Endodermal cell (in vitro differentiated cells): ENCODE measurements at regions not wholly inside any gene's neighbourhood (a gene's known extent, or its start where the extent isn't known, plus 50 kb on each side); places are given as distances from the start of the nearest gene placed in this dataset.

Source experiments
- DNase-seq: peaks from one replicate; pipeline ENCODE4 v3.0.0-alpha.2; 2017
- H3K27ac ChIP-seq: 2 replicates; pipeline ENCODE4 v1.5.1; 2013; ENCODE audit warnings: mild to moderate bottlenecking, low read depth, low read length, moderate library complexity
- H3K27me3 ChIP-seq: 2 replicates; pipeline ENCODE4 v1.6.1; 2013; ENCODE audit warnings: mild to moderate bottlenecking, low read length, moderate library complexity; ENCODE audit not compliant: insufficient read depth, control insufficient read depth, poor library complexity, severe bottlenecking
- H3K36me3 ChIP-seq: 2 replicates; pipeline ENCODE4 v1.7.0; 2013; ENCODE audit warnings: mild to moderate bottlenecking, low read length, moderate library complexity; ENCODE audit not compliant: control insufficient read depth, insufficient read depth
- H3K4me1 ChIP-seq: one replicate; pipeline ENCODE4 v1.7.0; 2013; ENCODE audit warnings: low read length; ENCODE audit not compliant: control insufficient read depth, insufficient read depth
- H3K4me3 ChIP-seq: 2 replicates; pipeline ENCODE4 v1.5.1; 2013; ENCODE audit warnings: mild to moderate bottlenecking, low read length, moderate library complexity
- H3K9ac ChIP-seq: 2 replicates; pipeline ENCODE4 v1.6.1; 2013; ENCODE audit warnings: mild to moderate bottlenecking, low read length, moderate library complexity; ENCODE audit not compliant: poor library complexity, severe bottlenecking; ENCODE audit errors: extremely low read depth
- H3K9me3 ChIP-seq: 2 replicates; pipeline ENCODE4 v1.6.1; 2013; ENCODE audit warnings: mild to moderate bottlenecking, low read length, moderate library complexity; ENCODE audit not compliant: control insufficient read depth
- H3K27ac Mint-ChIP-seq: 2 replicates; pipeline ENCODE4 v1.8.0; 2020; ENCODE audit warnings: mixed read lengths
- H3K27me3 Mint-ChIP-seq: 2 replicates; pipeline ENCODE4 v1.8.0; 2021; ENCODE audit warnings: mild to moderate bottlenecking, mixed read lengths; ENCODE audit not compliant: insufficient read depth
- H3K36me3 Mint-ChIP-seq: 2 replicates; pipeline ENCODE4 v1.8.0; 2020; ENCODE audit warnings: low read depth, mixed read lengths
- H3K4me1 Mint-ChIP-seq: 2 replicates; pipeline ENCODE4 v1.8.0; 2020; ENCODE audit warnings: mixed read lengths
- H3K4me3 Mint-ChIP-seq: 2 replicates; pipeline ENCODE4 v1.8.0; 2020; ENCODE audit warnings: mild to moderate bottlenecking, moderate library complexity, mixed read lengths
- H3K9me3 Mint-ChIP-seq: 2 replicates; pipeline ENCODE4 v1.8.0; 2020; ENCODE audit warnings: mild to moderate bottlenecking, mixed read lengths
- WGBS, 2 experiments: methylation state at CpG; one replicate each; pipeline versions ENCODE4 v1.1.5 to v1.1.7; 2013; ENCODE audit warnings: missing lambda C conversion rate in 2 of 2, mixed read lengths in 1 of 2; ENCODE audit not compliant: insufficient coverage in 1 of 2, insufficient read length in 1 of 2; 5-methylcytosine and 5-hydroxymethylcytosine counted together
- TF ChIP-seq, protein P1 (sequence below): fragments of 200-600 bp; sonication (generic); conservative IDR thresholded peaks from 2 replicates; pipeline ENCODE4 v1.5.0; 2021; ENCODE audit warnings: antibody characterized with exemption, mild to moderate bottlenecking

DNA sequence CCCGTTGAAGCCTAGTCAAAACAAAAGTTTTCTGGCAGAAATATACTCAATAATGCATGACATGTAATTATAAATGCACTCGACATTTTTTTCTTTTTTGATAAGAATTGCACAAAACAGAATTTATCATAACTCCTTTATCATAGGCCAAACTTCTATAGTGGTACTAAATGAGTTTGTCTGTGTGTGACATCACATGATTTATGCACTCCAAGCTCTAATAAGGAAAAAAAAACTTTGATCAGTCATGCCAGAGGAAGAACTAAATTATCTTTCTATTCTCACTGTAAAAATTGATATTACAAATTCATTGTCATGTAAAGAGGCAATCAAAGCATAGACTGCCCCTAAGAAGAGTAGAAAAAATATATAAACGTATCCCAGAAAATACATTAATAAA, 112.4 kb upstream of the NOCT start:
- peaks cover 8% of the 10 kb centered on the region for H3K9me3 Mint-ChIP-seq
- H3K27ac Mint-ChIP-seq: no peak overlapping the region
- H3K27me3 Mint-ChIP-seq: no peaks in the 10 kb centered on the region
- 91 to 100% methylated on average over 1 to 3 of the region's 3 CpGs for WGBS, 2 experiments
- Histone ChIP-seq H3K9ac (no peak overlapping the region), H3K27me3 (no peaks in the 10 kb centered on the region), H3K4me3 (no peak overlapping the region), H3K9me3 (peaks cover 15% of the 10 kb centered on the region), H3K4me1 (peaks cover 5% of the 10 kb centered on the region), H3K36me3 (no peaks in the 10 kb centered on the region), H3K27ac (no peak overlapping the region)
- TF ChIP-seq, protein P1, sequence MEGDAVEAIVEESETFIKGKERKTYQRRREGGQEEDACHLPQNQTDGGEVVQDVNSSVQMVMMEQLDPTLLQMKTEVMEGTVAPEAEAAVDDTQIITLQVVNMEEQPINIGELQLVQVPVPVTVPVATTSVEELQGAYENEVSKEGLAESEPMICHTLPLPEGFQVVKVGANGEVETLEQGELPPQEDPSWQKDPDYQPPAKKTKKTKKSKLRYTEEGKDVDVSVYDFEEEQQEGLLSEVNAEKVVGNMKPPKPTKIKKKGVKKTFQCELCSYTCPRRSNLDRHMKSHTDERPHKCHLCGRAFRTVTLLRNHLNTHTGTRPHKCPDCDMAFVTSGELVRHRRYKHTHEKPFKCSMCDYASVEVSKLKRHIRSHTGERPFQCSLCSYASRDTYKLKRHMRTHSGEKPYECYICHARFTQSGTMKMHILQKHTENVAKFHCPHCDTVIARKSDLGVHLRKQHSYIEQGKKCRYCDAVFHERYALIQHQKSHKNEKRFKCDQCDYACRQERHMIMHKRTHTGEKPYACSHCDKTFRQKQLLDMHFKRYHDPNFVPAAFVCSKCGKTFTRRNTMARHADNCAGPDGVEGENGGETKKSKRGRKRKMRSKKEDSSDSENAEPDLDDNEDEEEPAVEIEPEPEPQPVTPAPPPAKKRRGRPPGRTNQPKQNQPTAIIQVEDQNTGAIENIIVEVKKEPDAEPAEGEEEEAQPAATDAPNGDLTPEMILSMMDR: no peak
- no peak for DNase-seq
- no peak overlapping the region for H3K4me3 Mint-ChIP-seq
- H3K4me1 Mint-ChIP-seq: peaks cover 17% of the 10 kb centered on the region
- H3K36me3 Mint-ChIP-seq: no peaks in the 10 kb centered on the region

DNA sequence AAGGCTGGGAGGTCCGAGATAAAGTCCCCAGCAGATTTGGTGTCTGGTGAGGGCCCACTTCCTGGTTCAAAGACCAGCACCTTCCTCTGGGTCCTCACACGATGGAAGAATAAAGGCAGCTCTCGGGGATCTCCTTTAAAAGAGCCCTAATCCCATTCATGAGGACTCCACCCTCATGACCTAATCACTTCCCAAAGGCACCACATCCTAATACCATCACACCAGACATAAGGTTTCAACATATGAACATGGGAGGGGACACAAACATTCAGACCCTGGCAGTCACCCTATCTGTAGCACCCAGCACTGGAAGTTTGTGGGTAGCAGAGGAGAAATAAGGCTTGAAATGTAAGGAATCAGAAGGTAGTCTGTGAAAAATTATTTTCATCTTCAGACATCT, 112.9 kb upstream of the NOCT start:
- H3K4me1 ChIP-seq: peaks cover 7% of the 10 kb centered on the region
- H3K4me3 ChIP-seq: no peak overlapping the region
- Mint-ChIP-seq H3K4me3 (no peak overlapping the region), H3K4me1 (peaks cover 22% of the 10 kb centered on the region), H3K9me3 (peaks cover 8% of the 10 kb centered on the region), H3K36me3 (no peaks in the 10 kb centered on the region), H3K27ac (no peak overlapping the region), H3K27me3 (no peaks in the 10 kb centered on the region)
- H3K9ac ChIP-seq: no peak overlapping the region
- H3K9me3 ChIP-seq: peaks cover 15% of the 10 kb centered on the region
- DNase-seq: no peak
- no peak overlapping the region for H3K27ac ChIP-seq
- TF ChIP-seq, protein P1: no peak
- H3K36me3 ChIP-seq: no peaks in the 10 kb centered on the region
- 81 to 89% methylated on average over 3 of the region's 3 CpGs for WGBS, 2 experiments
- H3K27me3 ChIP-seq: no peaks in the 10 kb centered on the region

DNA sequence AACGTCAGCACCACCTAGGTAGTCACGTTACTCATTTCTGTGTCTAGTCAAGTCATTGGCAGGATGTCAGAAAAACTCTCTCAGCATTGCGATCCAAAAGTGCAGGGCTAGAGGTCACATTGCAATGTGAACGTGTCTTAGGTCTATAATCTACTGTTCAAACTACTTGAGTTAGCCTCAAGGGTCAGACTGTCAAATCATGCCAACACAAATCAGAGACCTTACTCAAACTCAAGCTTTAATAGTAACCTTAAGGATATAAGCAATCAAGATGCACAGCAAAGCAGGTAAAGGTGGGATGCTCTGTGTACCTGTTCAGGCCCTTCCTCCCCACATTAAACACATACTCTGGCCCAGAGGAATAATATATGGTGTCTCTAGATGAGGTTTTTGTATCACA, 114.4 kb upstream of the NOCT start:
- H3K27me3 ChIP-seq: no peaks in the 10 kb centered on the region
- H3K4me3 Mint-ChIP-seq: no peak overlapping the region
- H3K4me3 ChIP-seq: no peak overlapping the region
- TF ChIP-seq, protein P1: no peak
- H3K36me3 Mint-ChIP-seq: no peaks in the 10 kb centered on the region
- H3K27ac ChIP-seq: no peak overlapping the region
- peaks cover 7% of the 10 kb centered on the region for H3K4me1 ChIP-seq
- no peak for DNase-seq
- no peaks in the 10 kb centered on the region for H3K36me3 ChIP-seq
- H3K27me3 Mint-ChIP-seq: no peaks in the 10 kb centered on the region
- H3K4me1 Mint-ChIP-seq: peaks cover 32% of the 10 kb centered on the region
- WGBS, 2 experiments: 95 to 97% methylated on average over 4 of the region's 4 CpGs
- H3K9me3 ChIP-seq: peaks cover 15% of the 10 kb centered on the region
- H3K9ac ChIP-seq: no peak overlapping the region
- H3K27ac Mint-ChIP-seq: no peak overlapping the region
- peaks cover 8% of the 10 kb centered on the region for H3K9me3 Mint-ChIP-seq
